ENCODE measurements at regions not wholly inside any gene's neighbourhood (a gene's known extent, or its start where the extent isn't known, plus 50 kb on each side); places are given as distances from the start of the nearest gene placed in this dataset.

DNA sequence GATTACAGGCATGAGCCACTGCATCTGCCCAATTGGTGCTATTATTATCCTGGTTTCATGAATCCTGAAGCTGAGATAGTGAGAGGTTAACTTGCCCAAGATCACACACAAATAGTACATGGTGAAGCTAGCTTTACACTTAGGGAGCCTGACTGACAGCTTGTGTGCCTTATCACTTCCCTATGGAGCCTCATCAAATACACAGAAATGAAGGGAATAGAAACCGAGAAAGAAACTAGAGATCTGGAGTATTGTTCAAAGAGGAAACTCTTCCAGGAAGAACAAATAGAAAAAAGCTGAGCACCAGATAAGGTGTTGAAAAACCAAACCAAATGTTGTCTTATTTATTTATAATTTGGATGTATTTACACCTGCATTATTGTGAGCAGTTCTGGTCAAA is 155.0 kb upstream of the CITED2 start:
- TF ChIP-seq EZH2 (IDR thresholded peaks at IDR 0.05; ENCODE audit: low read depth), result no peak
- TF ChIP-seq CTCF (conservative IDR thresholded peaks at IDR 0.05), result no peak
- POLR2A ChIA-PET (ENCODE audit: unreplicated experiment), result no interaction called here

GRCh38 chr6:139528471-139528870 is 154.0 kb upstream of the CITED2 start:
- POLR2A ChIA-PET (ENCODE audit: unreplicated experiment), result no interaction called here
- Histone ChIP-seq H3K4me2 (no peak overlapping the region), H3K36me3 (ENCODE audit: low read depth) (no peaks in the 10 kb centered on the region), H3K27me3 (ENCODE audit: insufficient read depth, low read depth) (no peaks in the 10 kb centered on the region), H3K9me2 (ENCODE audit: insufficient read depth) (no peaks in the 10 kb centered on the region), H4K20me1 (ENCODE audit: insufficient read depth) (no peaks in the 10 kb centered on the region), H3K4me1 (replicated peaks; ENCODE audit: insufficient read depth) (peaks cover 8% of the 10 kb centered on the region), H2AFZ (no peak overlapping the region), H3K9me3 (ENCODE audit: insufficient read depth, low read depth) (peaks cover 3% of the 10 kb centered on the region), H3K27ac (no peak overlapping the region), H3F3A (ENCODE audit: insufficient read depth, low read depth) (no peaks in the 10 kb centered on the region), H3K79me2 (ENCODE audit: low read depth) (no peaks in the 10 kb centered on the region), H3K4me3 (no peak overlapping the region)
- BruUV-seq (replicated peaks), result no TSS peak
- CTCF ChIA-PET, result no interaction called here
- no peak for TF ChIP-seq CTCF (conservative IDR thresholded peaks at IDR 0.05)
- no peak for TF ChIP-seq EZH2 (IDR thresholded peaks at IDR 0.05; ENCODE audit: low read depth)
- DNase-seq, result no peak
- intact Hi-C loops (cut with micrococcal nuclease; ENCODE audit: unreplicated experiment), result no loop called here

More for the DNA sequence above, 155.0 kb upstream of the CITED2 start:
- Histone ChIP-seq H3F3A (ENCODE audit: insufficient read depth, low read depth) (no peaks in the 10 kb centered on the region), H4K20me1 (ENCODE audit: insufficient read depth) (no peaks in the 10 kb centered on the region), H3K36me3 (ENCODE audit: low read depth) (no peaks in the 10 kb centered on the region), H3K4me2 (no peak overlapping the region), H3K27ac (no peak overlapping the region), H3K9me2 (ENCODE audit: insufficient read depth) (no peaks in the 10 kb centered on the region), H2AFZ (no peak overlapping the region), H3K4me3 (no peak overlapping the region), H3K9me3 (ENCODE audit: insufficient read depth, low read depth) (peaks cover 3% of the 10 kb centered on the region), H3K4me1 (replicated peaks; ENCODE audit: insufficient read depth) (0 out of 2 replicates have a peak, but pooled peaks cover 4% of the 10 kb centered on the region), H3K27me3 (ENCODE audit: insufficient read depth, low read depth) (no peaks in the 10 kb centered on the region), H3K79me2 (ENCODE audit: low read depth) (no peaks in the 10 kb centered on the region)
- DNase-seq, result no peak
- CTCF ChIA-PET, result no interaction called here
- intact Hi-C loops (cut with micrococcal nuclease; ENCODE audit: unreplicated experiment), result no loop called here
- no TSS peak for BruUV-seq (replicated peaks)

DNA sequence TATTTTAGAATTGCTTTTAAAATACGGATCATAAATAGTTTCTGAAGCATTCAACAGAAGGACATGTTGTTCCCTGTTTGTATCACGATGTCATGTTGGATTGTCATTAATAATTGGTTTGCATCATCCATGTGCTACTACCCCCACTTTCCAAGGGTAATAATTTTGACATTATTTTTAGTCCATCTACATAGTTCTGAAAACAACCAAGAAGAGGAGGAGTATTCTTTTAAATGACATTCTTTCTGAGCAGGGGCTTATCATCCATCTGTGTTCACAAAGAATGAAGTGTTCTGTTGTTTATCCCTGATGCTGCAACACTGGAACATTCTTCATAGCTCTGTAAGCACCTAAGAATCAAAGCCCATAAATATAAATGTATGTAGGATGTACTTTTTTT is 151.0 kb upstream of the CITED2 start:
- no peaks in the 10 kb centered on the region for H3K27me3 ChIP-seq (ENCODE audit: insufficient read depth, low read depth)
- TF ChIP-seq CTCF (conservative IDR thresholded peaks at IDR 0.05) (no peak), EZH2 (IDR thresholded peaks at IDR 0.05; ENCODE audit: low read depth) (no peak)
- H2AFZ ChIP-seq, result no peak overlapping the region
- no peaks in the 10 kb centered on the region for H3K36me3 ChIP-seq (ENCODE audit: low read depth)
- no peaks in the 10 kb centered on the region for H3K9me2 ChIP-seq (ENCODE audit: insufficient read depth)
- H3K4me3 ChIP-seq, result no peak overlapping the region
- H3K27ac ChIP-seq, result no peak overlapping the region
- CTCF ChIA-PET, result no interaction called here
- peaks cover 16% of the 10 kb centered on the region for H3F3A ChIP-seq (ENCODE audit: insufficient read depth, low read depth)
- intact Hi-C loops (cut with micrococcal nuclease; ENCODE audit: unreplicated experiment), result no loop called here
- no peak overlapping the region for H3K4me2 ChIP-seq
- H4K20me1 ChIP-seq (ENCODE audit: insufficient read depth), result no peaks in the 10 kb centered on the region
- no TSS peak for BruUV-seq (replicated peaks)
- POLR2A ChIA-PET (ENCODE audit: unreplicated experiment), result no interaction called here
- H3K4me1 ChIP-seq (replicated peaks; ENCODE audit: insufficient read depth), result peaks cover 29% of the 10 kb centered on the region
- no peaks in the 10 kb centered on the region for H3K79me2 ChIP-seq (ENCODE audit: low read depth)
- peaks cover 3% of the 10 kb centered on the region for H3K9me3 ChIP-seq (ENCODE audit: insufficient read depth, low read depth)
- DNase-seq, result no peak

Data from PC-9 (cell line).